Right lobe of liver (tissue), 4 donors: ENCODE measurements at regions not wholly inside any gene's neighbourhood (a gene's known extent, or its start where the extent isn't known, plus 50 kb on each side); places are given as distances from the start of the nearest gene placed in this dataset.

ENCODE experiments used
- POLR2A ChIP-seq: fragments of 450-650 bp; IDR thresholded peaks from one replicate; pipeline ENCODE4 v1.6.1; 2017; ENCODE audit warnings: antibody characterized with exemption, mild to moderate bottlenecking
- TF ChIP-seq, protein P1 (sequence below), 4 donors: fragments of 200-600 bp in 3 of 4; fragments of 450-650 bp in 1 of 4; IDR thresholded peaks; one replicate each; pipeline versions ENCODE4 v1.5.1 to v1.8.0; 2016 to 2022; ENCODE audit warnings: antibody characterized with exemption in 4 of 4, mild to moderate bottlenecking in 2 of 4
- donor health status: DM: no; HTN: no; CAD: no.
- donor health status: DM: no; HTN: no; CAD: no.
- donor health status: DM: no; HTN: yes; CAD: no.

- TF ChIP-seq, protein P1, sequence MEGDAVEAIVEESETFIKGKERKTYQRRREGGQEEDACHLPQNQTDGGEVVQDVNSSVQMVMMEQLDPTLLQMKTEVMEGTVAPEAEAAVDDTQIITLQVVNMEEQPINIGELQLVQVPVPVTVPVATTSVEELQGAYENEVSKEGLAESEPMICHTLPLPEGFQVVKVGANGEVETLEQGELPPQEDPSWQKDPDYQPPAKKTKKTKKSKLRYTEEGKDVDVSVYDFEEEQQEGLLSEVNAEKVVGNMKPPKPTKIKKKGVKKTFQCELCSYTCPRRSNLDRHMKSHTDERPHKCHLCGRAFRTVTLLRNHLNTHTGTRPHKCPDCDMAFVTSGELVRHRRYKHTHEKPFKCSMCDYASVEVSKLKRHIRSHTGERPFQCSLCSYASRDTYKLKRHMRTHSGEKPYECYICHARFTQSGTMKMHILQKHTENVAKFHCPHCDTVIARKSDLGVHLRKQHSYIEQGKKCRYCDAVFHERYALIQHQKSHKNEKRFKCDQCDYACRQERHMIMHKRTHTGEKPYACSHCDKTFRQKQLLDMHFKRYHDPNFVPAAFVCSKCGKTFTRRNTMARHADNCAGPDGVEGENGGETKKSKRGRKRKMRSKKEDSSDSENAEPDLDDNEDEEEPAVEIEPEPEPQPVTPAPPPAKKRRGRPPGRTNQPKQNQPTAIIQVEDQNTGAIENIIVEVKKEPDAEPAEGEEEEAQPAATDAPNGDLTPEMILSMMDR (IDR thresholded peaks at IDR 0.05), result no peak
- TF ChIP-seq POLR2A, result no peak
Observed at GRCh38 chrX:138058931-138059330, 493.0 kb downstream of the ZIC3 start.
